Endothelial cell of umbilical vein (primary cell): ENCODE measurements at regions not wholly inside any gene's neighbourhood (a gene's known extent, or its start where the extent isn't known, plus 50 kb on each side); places are given as distances from the start of the nearest gene placed in this dataset.

ENCODE experiments used
- BruUV-seq: library from RNA; stranded (reverse); fragments of 400-500 nt; replicated peaks from 2 replicates; lab custom pipeline; 2021; lab: Mats Ljungman, UMichigan
- CTCF ChIA-PET: fragments of 300-600, 350-600 bp; sonication (Branson Sonifier 250); formaldehyde crosslinking; loops from one replicate; lab custom pipeline; 2021; ENCODE audit warnings: antibody characterized with exemption, inconsistent platforms; lab: Charles Lee
- POLR2A ChIA-PET: fragments of 300-600, 350-600 bp; sonication (Branson Sonifier 250); formaldehyde crosslinking; loops from one replicate; lab custom pipeline; 2021; ENCODE audit warnings: antibody characterized with exemption, inconsistent platforms; lab: Charles Lee
- DNase-seq: peaks from one replicate; pipeline ENCODE4 v3.0.0-alpha.2; 2011; ENCODE audit warnings: low read depth, low spot score
- FAIRE-seq: peaks from 2 replicates; lab custom pipeline; 2011; peaks lifted over from hg19 to GRCh38; lab: Jason Lieb, UNC
- H2AFZ ChIP-seq: 2 replicates; pipeline ENCODE4 v1.6.0; 2012; ENCODE audit warnings: low read depth, low read length, control low read depth, inconsistent platforms
- H3K27ac ChIP-seq: 2 replicates; pipeline ENCODE4 v1.5.1; 2011; ENCODE audit warnings: low read depth, mild to moderate bottlenecking, control low read depth, low read length, moderate library complexity; ENCODE audit not compliant: insufficient read depth
- H3K27me3 ChIP-seq, 2 experiments: 2 replicates each; pipeline versions ENCODE4 v1.6.0 to v1.6.1; 2011; ENCODE audit warnings: low read length in 2 of 2, mixed read lengths in 1 of 2; ENCODE audit not compliant: control insufficient read depth in 2 of 2, insufficient read depth in 2 of 2
- H3K36me3 ChIP-seq, 2 experiments: 2 replicates in 1 of 2; 3 replicates in 1 of 2; pipeline ENCODE4 v1.5.1; 2011; ENCODE audit warnings: low read length in 2 of 2, mild to moderate bottlenecking in 1 of 2, moderate library complexity in 1 of 2; ENCODE audit not compliant: control insufficient read depth in 2 of 2, insufficient read depth in 2 of 2; ENCODE audit errors: extremely low read depth in 1 of 2
- H3K4me1 ChIP-seq: 3 replicates; pipeline ENCODE4 v1.5.1; 2011; ENCODE audit warnings: mild to moderate bottlenecking, low read length; ENCODE audit not compliant: control insufficient read depth, insufficient read depth; ENCODE audit errors: extremely low read depth
- H3K4me2 ChIP-seq: 2 replicates; pipeline ENCODE4 v1.6.1; 2011; ENCODE audit warnings: low read length, control low read depth, mixed read lengths; ENCODE audit not compliant: insufficient read depth
- H3K4me3 ChIP-seq, 3 experiments: fragments of 200-600 bp in 1 of 3; sonication (generic), shearing (Covaris generic) in 1 of 3; replicated peaks in 1 of 3; 2 replicates each; pipeline ENCODE4 v1.5.1; 2011 to 2016; ENCODE audit warnings: control low read depth in 3 of 3, low read length in 3 of 3, mild to moderate bottlenecking in 2 of 3, inconsistent platforms in 1 of 3, low read depth in 1 of 3, moderate library complexity in 1 of 3; ENCODE audit not compliant: insufficient read depth in 1 of 3
- H3K79me2 ChIP-seq: 2 replicates; pipeline ENCODE4 v1.6.0; 2012; ENCODE audit warnings: low read length, inconsistent platforms; ENCODE audit not compliant: control insufficient read depth, insufficient read depth
- H3K9ac ChIP-seq: replicated peaks from 2 replicates; pipeline ENCODE3; 2011; ENCODE audit warnings: low read length, control low read depth; ENCODE audit not compliant: insufficient read depth; ENCODE audit errors: extremely low read depth
- H3K9me1 ChIP-seq: replicated peaks from 3 replicates; pipeline ENCODE4 v1.6.0; 2011; ENCODE audit warnings: mild to moderate bottlenecking, low read length; ENCODE audit not compliant: control insufficient read depth, insufficient read depth; ENCODE audit errors: extremely low read depth
- H3K9me3 ChIP-seq: replicated peaks from 2 replicates; pipeline ENCODE4 v1.5.1; 2012; ENCODE audit warnings: low read length, inconsistent platforms; ENCODE audit not compliant: control insufficient read depth, insufficient read depth
- H4K20me1 ChIP-seq: replicated peaks from 2 replicates; pipeline ENCODE3; 2011; ENCODE audit warnings: mild to moderate bottlenecking, low read length; ENCODE audit not compliant: control insufficient read depth, insufficient read depth; ENCODE audit errors: extremely low read depth
- CTCF ChIP-seq, 2 donors: IDR thresholded peaks; 1 replicate in 1 of 2; 2 replicates in 1 of 2; pipeline ENCODE4 v1.5.1; 2011; ENCODE audit warnings: low read length in 2 of 2, mild to moderate bottlenecking in 2 of 2, moderate library complexity in 2 of 2, control low read depth in 1 of 2, inconsistent platforms in 1 of 2, low read depth in 1 of 2; ENCODE audit not compliant: insufficient read depth in 1 of 2; ENCODE audit errors: extremely low read depth in 1 of 2
- EZH2 ChIP-seq: IDR thresholded peaks from 2 replicates; pipeline ENCODE4 v1.6.1; 2012; ENCODE audit warnings: borderline replicate concordance, low read depth, mild to moderate bottlenecking, moderate library complexity, low read length, inconsistent platforms; ENCODE audit not compliant: severe bottlenecking
- FOS ChIP-seq: IDR thresholded peaks from 2 replicates; pipeline ENCODE4 v1.6.1; 2011; ENCODE audit warnings: mild to moderate bottlenecking, low read length, moderate library complexity, borderline replicate concordance; ENCODE audit not compliant: insufficient read depth
- GATA2 ChIP-seq: IDR thresholded peaks from 2 replicates; pipeline ENCODE4 v1.7.0; 2011; ENCODE audit warnings: low read depth, mild to moderate bottlenecking, moderate library complexity, mixed read lengths, low read length; ENCODE audit not compliant: insufficient read length, insufficient read depth
- JUN ChIP-seq: IDR thresholded peaks from 2 replicates; pipeline ENCODE4 v1.6.1; 2011; ENCODE audit warnings: borderline replicate concordance, low read depth; ENCODE audit not compliant: insufficient read length, insufficient read depth
- MAX ChIP-seq: IDR thresholded peaks from 2 replicates; pipeline ENCODE4 v1.6.1; 2011; ENCODE audit not compliant: insufficient read depth, insufficient read length
- MYC ChIP-seq: IDR thresholded peaks from one replicate; pipeline ENCODE4 v1.6.1; 2011; ENCODE audit warnings: mild to moderate bottlenecking, low read depth, low read length
- POLR2A ChIP-seq: IDR thresholded peaks from 2 replicates; pipeline ENCODE4 v1.6.1; 2012; ENCODE audit warnings: low read depth, mild to moderate bottlenecking, control low read depth, low read length
- POLR2AphosphoS5 ChIP-seq: IDR thresholded peaks from 2 replicates; pipeline ENCODE4 v1.6.1; 2012; ENCODE audit warnings: low read depth, mild to moderate bottlenecking, control low read depth, low read length, moderate library complexity; ENCODE audit not compliant: insufficient read depth
- dilution Hi-C: fragments of 300-500 bp; cut with MboI; formaldehyde crosslinking; loops from one replicate; pipeline ENCODE4 v1.15.0; 2019; ENCODE audit warnings: low sequenced_read_pairs; ENCODE audit not compliant: extremely low pct_ligation_motif_present
- intact Hi-C: fragments of 100-400 bp; cut with micrococcal nuclease; formaldehyde crosslinking; loops from one replicate; pipeline ENCODE4 v1.10.0; 2022

- peaks cover 6% of the 10 kb centered on the region for H3K4me1 ChIP-seq
- peaks cover 0 to 7% of the 10 kb centered on the region in 2 experiments for H3K27me3 ChIP-seq
- CTCF ChIA-PET, result interaction anchor here (2.9 kb wide), 1 partner anchor 19 kb away, joined by 17 read pairs; no protein-coding TSS in a partner anchor
- DNase-seq (no peak), FAIRE-seq (no peak)
- POLR2A ChIA-PET, result no interaction called here
- dilution Hi-C loops (no loop called here), intact Hi-C loops (no loop called here)
- H3K27ac ChIP-seq, result no peak overlapping the region
- no peaks in the 10 kb centered on the region for H3K9me1 ChIP-seq
- H3K36me3 ChIP-seq, result no peaks in the 10 kb centered on the region
- no peak overlapping the region for H2AFZ ChIP-seq
- H3K9me3 ChIP-seq, result no peaks in the 10 kb centered on the region
- H3K9ac ChIP-seq, result no peak overlapping the region
- H3K4me2 ChIP-seq, result no peak overlapping the region
- TF ChIP-seq CTCF (IDR thresholded peaks at IDR 0.05; ENCODE audit: extremely low read depth in 1 of 2, insufficient read depth in 1 of 2, low read depth in 1 of 2, low read length in 2 of 2), result no peak
- TF ChIP-seq MAX, result no peak
- no peak for TF ChIP-seq JUN
- no peak for TF ChIP-seq MYC
- no peak for TF ChIP-seq POLR2A
- no peak for TF ChIP-seq GATA2
- no peak for TF ChIP-seq POLR2AphosphoS5
- no peak for TF ChIP-seq FOS
- TF ChIP-seq EZH2, result no peak
- H3K79me2 ChIP-seq, result no peaks in the 10 kb centered on the region
- no peaks in the 10 kb centered on the region for H4K20me1 ChIP-seq
- no peak overlapping the region for H3K4me3 ChIP-seq
- BruUV-seq, result no TSS peak
Measured at GRCh38 chr14:22338381-22338780, 250.6 kb downstream of the DAD1 start.
